CD4-positive, CD25-positive, alpha-beta regulatory T cell (primary cell): ENCODE measurements at regions not wholly inside any gene's neighbourhood (a gene's known extent, or its start where the extent isn't known, plus 50 kb on each side); places are given as distances from the start of the nearest gene placed in this dataset.
"Not testable (repeated sequence)": the region's sequence is repeated elsewhere in the genome, so short reads cannot be mapped to it uniquely, and the experiment has no call there.

Experiments used
- ATAC-seq, 2 donors: fragments of 150-1000 bp; cut with Tn5 transposase; one replicate each; pipeline ENCODE4 v1.10.0; 2021; ENCODE audit warnings: low read depth in 2 of 2, moderate number of reproducible peaks in 2 of 2, moderate library complexity in 1 of 2
- DNase-seq, 3 donors: peaks; one replicate each; pipeline versions ENCODE4 v3.0.0 to v3.0.0-alpha.2; 2012 to 2022; ENCODE audit warnings: mixed read lengths in 1 of 3
- H3K27ac ChIP-seq: one replicate; pipeline ENCODE4 v1.7.0; 2013; ENCODE audit warnings: mild to moderate bottlenecking, low read length; ENCODE audit not compliant: insufficient read depth, poor library complexity, severe bottlenecking
- H3K27me3 ChIP-seq: one replicate; pipeline ENCODE4 v1.7.0; 2013; ENCODE audit warnings: low read length; ENCODE audit not compliant: control insufficient read depth, insufficient read depth
- H3K36me3 ChIP-seq: one replicate; pipeline ENCODE4 v1.7.0; 2013; ENCODE audit warnings: mild to moderate bottlenecking, low read length, moderate library complexity; ENCODE audit not compliant: control insufficient read depth, insufficient read depth
- H3K4me1 ChIP-seq: 2 replicates; pipeline ENCODE4 v1.7.0; 2013; ENCODE audit warnings: mild to moderate bottlenecking, low read length; ENCODE audit not compliant: insufficient read depth, control insufficient read depth, poor library complexity, severe bottlenecking
- H3K4me3 ChIP-seq: one replicate; pipeline ENCODE4 v1.7.0; 2013; ENCODE audit warnings: low read depth, mild to moderate bottlenecking, low read length, moderate library complexity
- H3K9me3 ChIP-seq, 2 experiments: 1 replicate in 1 of 2; 2 replicates in 1 of 2; pipeline ENCODE4 v1.7.0; 2013; ENCODE audit warnings: low read length in 2 of 2, mild to moderate bottlenecking in 1 of 2, moderate library complexity in 1 of 2; ENCODE audit not compliant: control insufficient read depth in 2 of 2
- H3K27ac Mint-ChIP-seq, 3 donors: one replicate each; pipeline ENCODE4 v1.8.0; 2020 to 2022; ENCODE audit warnings: mild to moderate bottlenecking in 3 of 3, mixed read lengths in 3 of 3, moderate library complexity in 2 of 3
- H3K27me3 Mint-ChIP-seq: one replicate; pipeline ENCODE4 v1.8.0; 2022; ENCODE audit warnings: mild to moderate bottlenecking, mixed read lengths
- H3K36me3 Mint-ChIP-seq: one replicate; pipeline ENCODE4 v1.8.0; 2020; ENCODE audit warnings: mixed read lengths
- H3K4me1 Mint-ChIP-seq, 4 donors: one replicate each; pipeline ENCODE4 v1.8.0; 2020 to 2022; ENCODE audit warnings: mixed read lengths in 4 of 4, mild to moderate bottlenecking in 1 of 4
- H3K4me3 Mint-ChIP-seq, 4 donors: one replicate each; pipeline ENCODE4 v1.8.0; 2020 to 2022; ENCODE audit warnings: mild to moderate bottlenecking in 4 of 4, mixed read lengths in 4 of 4, moderate library complexity in 3 of 4
- H3K9me3 Mint-ChIP-seq, 7 donors: one replicate each; pipeline ENCODE4 v1.8.0; 2020 to 2022; ENCODE audit warnings: mixed read lengths in 7 of 7, mild to moderate bottlenecking in 3 of 7, moderate library complexity in 2 of 7

DNA sequence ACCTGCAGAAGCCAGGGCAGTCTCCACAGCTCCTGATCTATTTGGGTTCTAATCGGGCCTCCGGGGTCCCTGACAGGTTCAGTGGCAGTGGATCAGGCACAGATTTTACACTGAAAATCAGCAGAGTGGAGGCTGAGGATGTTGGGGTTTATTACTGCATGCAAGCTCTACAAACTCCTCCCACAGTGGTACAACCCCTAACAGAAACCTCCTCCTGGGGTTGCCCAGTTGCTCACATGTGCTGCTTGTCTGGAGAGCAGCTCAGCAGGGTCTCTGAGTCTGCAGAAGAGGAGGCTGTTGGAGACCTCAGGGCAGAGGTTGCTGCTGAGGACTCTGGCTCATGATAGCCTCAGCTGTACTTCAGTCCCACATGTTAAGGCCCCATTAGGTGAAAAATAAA is 1269.1 kb downstream of the RPIA start:
- H3K27me3 Mint-ChIP-seq, H3K4me1 Mint-ChIP-seq, H3K27ac Mint-ChIP-seq, H3K36me3 ChIP-seq, H3K4me3 ChIP-seq, ATAC-seq, H3K27me3 ChIP-seq, H3K9me3 ChIP-seq, H3K4me1 ChIP-seq, DNase-seq, H3K27ac ChIP-seq, H3K9me3 Mint-ChIP-seq, H3K4me3 Mint-ChIP-seq, H3K36me3 Mint-ChIP-seq: not testable (repeated sequence)

DNA sequence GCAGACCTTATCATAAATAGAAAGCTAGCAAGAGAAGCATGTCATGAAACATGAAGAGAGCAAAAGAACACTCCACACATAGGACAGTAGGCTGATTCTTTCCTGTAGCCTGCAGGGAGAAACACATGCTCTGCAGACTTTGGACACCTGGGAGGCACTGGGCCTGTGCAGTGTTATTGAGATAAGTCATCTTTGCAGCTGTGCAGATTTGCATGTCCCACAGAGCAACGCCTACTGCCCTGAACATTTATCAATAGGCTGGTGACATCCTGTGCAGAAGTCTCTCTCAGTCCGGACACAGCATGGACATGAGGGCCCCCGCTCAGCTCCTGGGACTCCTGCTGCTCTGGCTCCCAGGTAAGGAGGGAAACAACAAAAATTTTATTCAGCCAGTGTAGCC is 1277.1 kb downstream of the RPIA start:
- not testable (repeated sequence) for H3K27me3 Mint-ChIP-seq, H3K4me3 Mint-ChIP-seq, H3K4me1 ChIP-seq, H3K9me3 ChIP-seq, ATAC-seq, H3K36me3 Mint-ChIP-seq, H3K27ac ChIP-seq, H3K4me3 ChIP-seq, H3K27me3 ChIP-seq, H3K9me3 Mint-ChIP-seq, DNase-seq, H3K27ac Mint-ChIP-seq, H3K36me3 ChIP-seq, H3K4me1 Mint-ChIP-seq

DNA sequence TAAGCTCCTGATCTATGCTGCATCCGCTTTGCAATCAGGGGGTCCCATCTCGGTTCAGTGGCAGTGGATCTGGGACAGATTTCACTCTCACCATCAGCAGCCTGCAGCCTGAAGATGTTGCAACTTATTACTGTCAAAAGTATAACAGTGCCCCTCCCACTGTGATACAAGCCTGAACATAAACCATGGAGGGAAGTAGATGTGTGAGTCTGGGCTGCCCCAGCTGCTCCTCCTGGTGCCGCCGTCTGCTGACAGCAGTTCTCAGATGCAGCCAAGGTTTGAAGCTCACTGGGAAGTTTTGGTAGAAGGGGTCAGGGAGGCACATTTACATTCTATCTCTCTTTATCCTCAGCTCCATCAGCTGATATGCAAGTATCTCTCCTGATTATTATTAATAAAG is 1277.7 kb downstream of the RPIA start:
- H3K4me3 Mint-ChIP-seq, H3K27me3 Mint-ChIP-seq, H3K27ac ChIP-seq, H3K36me3 ChIP-seq, H3K27me3 ChIP-seq, H3K36me3 Mint-ChIP-seq, H3K9me3 Mint-ChIP-seq, H3K4me1 Mint-ChIP-seq, ATAC-seq, H3K27ac Mint-ChIP-seq, H3K4me3 ChIP-seq, H3K4me1 ChIP-seq, DNase-seq, H3K9me3 ChIP-seq: not testable (repeated sequence)

DNA sequence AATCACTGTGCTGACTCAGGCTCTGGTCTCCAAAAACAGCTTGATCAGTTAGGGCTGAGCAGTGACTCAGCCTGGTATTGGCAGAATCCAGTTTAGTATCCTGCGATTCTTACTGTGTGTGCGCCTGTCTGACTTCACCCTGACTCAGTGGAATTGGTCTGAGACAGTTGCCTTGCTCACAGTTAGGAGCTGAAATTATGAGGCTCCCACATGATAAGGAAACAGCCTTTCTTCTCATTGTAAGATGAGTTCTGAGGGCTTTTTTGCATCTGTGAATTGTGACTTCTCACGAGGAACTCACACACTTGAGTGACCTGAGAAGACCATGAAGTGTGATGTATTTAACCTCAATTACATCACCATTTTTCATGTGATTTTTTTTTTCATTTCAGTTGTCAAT is 1282.4 kb downstream of the RPIA start:
- not testable (repeated sequence) for ATAC-seq

DNA sequence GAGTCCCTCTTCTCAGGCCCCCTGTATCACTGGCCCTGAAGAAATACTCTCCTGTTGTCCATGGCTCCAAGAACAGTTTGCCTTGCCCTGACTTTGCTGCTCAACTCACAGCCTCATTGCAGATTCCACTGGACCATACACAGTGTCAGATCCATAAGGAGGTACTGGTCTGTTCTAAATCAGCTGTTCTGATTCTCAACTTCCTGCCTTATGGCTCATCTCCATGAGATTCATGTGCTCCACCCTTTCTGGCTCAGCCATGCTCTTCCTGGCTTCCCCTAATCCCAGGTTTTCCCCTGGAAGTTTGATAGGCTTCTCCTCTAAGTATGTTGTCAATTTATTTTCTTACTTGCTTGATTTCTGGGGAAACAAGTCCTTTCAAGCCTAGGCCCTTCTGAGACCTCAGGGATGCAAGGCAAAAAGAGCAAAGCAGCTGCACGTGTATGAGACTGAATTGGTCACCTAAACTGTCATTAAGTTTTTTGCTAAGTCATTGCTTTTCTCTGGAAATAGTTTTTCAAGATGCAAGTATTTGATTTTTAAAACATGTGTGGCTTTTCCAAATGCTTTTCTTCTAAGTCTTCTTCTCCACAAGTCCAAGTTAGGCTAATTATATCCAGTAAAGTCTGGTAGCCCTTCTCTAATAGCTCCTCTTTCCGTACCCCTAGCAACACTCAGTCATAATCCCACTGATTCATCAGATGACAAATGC is 1288.5 kb downstream of the RPIA start:
- H3K36me3 ChIP-seq, H3K4me1 ChIP-seq, ATAC-seq, H3K4me1 Mint-ChIP-seq, H3K9me3 ChIP-seq, H3K36me3 Mint-ChIP-seq, H3K27me3 ChIP-seq, DNase-seq, H3K4me3 Mint-ChIP-seq, H3K27me3 Mint-ChIP-seq, H3K9me3 Mint-ChIP-seq, H3K4me3 ChIP-seq, H3K27ac ChIP-seq, H3K27ac Mint-ChIP-seq: not testable (repeated sequence)

More for the DNA sequence above, 1282.4 kb downstream of the RPIA start:
- H3K4me3 Mint-ChIP-seq, H3K27ac Mint-ChIP-seq, H3K4me1 ChIP-seq, H3K9me3 Mint-ChIP-seq, H3K36me3 Mint-ChIP-seq, H3K4me3 ChIP-seq, H3K27me3 ChIP-seq, DNase-seq, H3K9me3 ChIP-seq, H3K27me3 Mint-ChIP-seq, H3K4me1 Mint-ChIP-seq, H3K27ac ChIP-seq, H3K36me3 ChIP-seq: not testable (repeated sequence)

DNA sequence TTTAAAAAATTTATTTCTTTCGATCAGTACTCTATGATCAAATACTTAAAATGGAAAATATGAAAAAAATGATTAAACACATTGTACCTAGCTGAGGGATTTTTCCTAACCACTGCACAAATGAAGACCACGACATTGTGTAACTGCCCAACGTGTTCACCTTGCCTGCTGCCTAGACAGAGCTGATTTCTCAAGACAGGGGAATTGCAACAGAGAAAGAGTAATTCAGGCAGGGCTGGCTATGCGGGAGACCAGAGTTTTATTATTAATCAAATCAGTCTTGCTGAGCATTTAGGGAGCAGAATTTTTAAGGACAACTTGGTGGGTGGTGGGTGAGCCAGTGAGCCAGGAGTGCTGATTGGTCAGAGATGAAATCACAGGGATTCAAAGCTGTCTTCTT is 1290.8 kb downstream of the RPIA start:
- not testable (repeated sequence) for H3K27me3 ChIP-seq, H3K9me3 Mint-ChIP-seq, H3K4me1 Mint-ChIP-seq, H3K36me3 ChIP-seq, H3K27ac ChIP-seq, H3K4me3 Mint-ChIP-seq, ATAC-seq, H3K27ac Mint-ChIP-seq, H3K4me1 ChIP-seq, H3K36me3 Mint-ChIP-seq, H3K27me3 Mint-ChIP-seq, H3K9me3 ChIP-seq, DNase-seq, H3K4me3 ChIP-seq

DNA sequence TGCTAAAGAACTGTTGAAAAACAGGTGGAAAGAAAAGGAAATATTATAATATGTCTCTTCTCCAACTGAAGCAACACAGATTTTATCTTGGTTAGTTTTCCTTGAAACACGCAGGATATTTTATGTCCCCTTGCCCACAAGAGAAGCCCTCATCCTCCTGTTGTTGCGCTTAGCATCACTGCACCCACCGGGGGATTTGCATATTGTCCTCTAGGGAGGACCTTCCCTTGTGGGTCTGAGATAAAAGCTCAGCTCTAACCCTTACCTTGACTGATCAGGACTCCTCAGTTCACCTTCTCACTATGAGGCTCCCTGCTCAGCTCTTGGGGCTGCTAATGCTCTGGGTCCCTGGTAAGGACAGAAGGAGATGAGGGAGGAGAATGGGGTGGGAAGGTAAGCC is 1294.2 kb downstream of the RPIA start:
- not testable (repeated sequence) for H3K4me1 Mint-ChIP-seq, H3K4me1 ChIP-seq, H3K27ac Mint-ChIP-seq, H3K4me3 Mint-ChIP-seq, H3K4me3 ChIP-seq, H3K36me3 Mint-ChIP-seq, H3K36me3 ChIP-seq, H3K27ac ChIP-seq, DNase-seq, H3K27me3 ChIP-seq, H3K9me3 Mint-ChIP-seq, H3K9me3 ChIP-seq, H3K27me3 Mint-ChIP-seq, ATAC-seq

DNA sequence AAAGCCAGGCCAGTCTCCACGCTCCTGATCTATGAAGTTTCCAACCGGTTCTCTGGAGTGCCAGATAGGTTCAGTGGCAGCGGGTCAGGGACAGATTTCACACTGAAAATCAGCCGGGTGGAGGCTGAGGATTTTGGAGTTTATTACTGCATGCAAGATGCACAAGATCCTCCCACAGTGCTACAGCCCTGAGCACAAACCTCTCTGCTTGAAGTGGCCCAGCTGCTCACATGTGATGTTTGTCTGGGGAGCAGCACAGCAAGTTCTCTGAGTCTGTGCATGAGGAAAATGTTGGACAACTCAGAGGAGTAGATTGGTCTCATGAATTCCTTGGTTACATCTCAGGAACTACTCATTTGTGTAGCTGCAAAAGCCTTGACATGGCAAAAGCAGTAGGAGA is 1295.1 kb downstream of the RPIA start:
- not testable (repeated sequence) for H3K36me3 Mint-ChIP-seq, H3K9me3 ChIP-seq, H3K27ac Mint-ChIP-seq, H3K9me3 Mint-ChIP-seq, H3K27ac ChIP-seq, H3K4me1 ChIP-seq, H3K4me1 Mint-ChIP-seq, H3K4me3 Mint-ChIP-seq, H3K36me3 ChIP-seq, DNase-seq, H3K27me3 Mint-ChIP-seq, H3K27me3 ChIP-seq, ATAC-seq, H3K4me3 ChIP-seq
